Activated CD8-positive, alpha-beta memory T cell treated with anti-CD3 and anti-CD28 coated beads, Interleukin-2, amount 50 U/mL, for 4 hours (primary cell): ENCODE measurements at regions not wholly inside any gene's neighbourhood (a gene's known extent, or its start where the extent isn't known, plus 50 kb on each side); places are given as distances from the start of the nearest gene placed in this dataset.

Source experiments
- DNase-seq: peaks from one replicate; pipeline ENCODE4 v3.0.0-alpha.2; 2020

GRCh38 chr13:30845297-30846214 lies 60.5 kb upstream of the MEDAG start:
- no peak for DNase-seq

DNA sequence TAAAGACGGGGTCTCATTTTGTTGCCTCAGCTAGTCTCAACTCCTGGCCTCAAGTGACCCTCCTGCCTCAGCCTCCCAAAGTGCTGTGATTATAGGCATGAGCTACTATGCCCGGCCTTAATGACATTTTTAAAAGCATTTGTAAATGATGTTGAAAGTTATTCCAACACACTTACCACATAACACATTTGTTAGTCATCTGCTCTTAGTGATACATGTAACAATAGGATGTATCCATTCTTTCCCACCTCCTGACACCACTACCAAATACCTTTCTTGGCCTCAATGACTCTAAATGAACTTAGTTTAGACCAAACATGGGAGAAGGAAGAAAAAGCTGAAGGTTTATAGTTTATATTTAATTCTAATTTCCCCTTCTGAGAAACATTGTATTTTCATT lies 59.8 kb upstream of the MEDAG start:
- DNase-seq = no peak

- DNase-seq = no peak
Observed at GRCh38 chr13:30846866-30847265, 59.2 kb upstream of the MEDAG start.

DNA sequence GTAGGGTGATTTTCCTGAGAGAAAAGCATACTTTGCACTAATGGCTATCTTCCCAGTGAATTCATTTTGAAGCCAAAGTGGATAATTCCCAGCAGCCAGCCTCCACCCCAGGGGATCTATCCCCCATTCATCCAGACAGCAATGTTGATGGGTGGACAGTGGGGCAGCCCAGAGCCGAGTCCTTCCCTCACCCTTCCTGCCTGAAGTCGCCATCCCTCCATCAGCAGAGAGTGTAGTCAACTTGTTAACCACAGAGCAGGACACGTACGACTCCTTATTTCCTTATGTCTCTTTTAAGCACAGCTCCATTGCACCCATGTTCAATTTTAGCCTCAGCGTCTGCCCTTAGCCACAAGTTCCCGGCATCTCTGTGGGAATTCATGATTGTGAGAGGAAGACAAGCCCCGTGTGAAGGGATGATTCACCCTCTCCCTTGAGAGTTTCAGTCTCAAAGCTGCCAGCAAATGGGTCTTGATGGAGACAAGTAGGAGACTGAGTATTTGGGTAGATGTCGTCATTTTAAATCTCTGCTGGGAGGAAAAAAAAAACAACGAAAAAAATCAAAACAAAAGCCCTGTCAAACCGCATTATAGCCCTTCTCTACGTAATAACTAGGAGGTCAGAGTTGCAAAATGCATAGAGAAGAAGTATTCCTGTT lies 58.3 kb upstream of the MEDAG start:
- DNase-seq = no peak

DNA sequence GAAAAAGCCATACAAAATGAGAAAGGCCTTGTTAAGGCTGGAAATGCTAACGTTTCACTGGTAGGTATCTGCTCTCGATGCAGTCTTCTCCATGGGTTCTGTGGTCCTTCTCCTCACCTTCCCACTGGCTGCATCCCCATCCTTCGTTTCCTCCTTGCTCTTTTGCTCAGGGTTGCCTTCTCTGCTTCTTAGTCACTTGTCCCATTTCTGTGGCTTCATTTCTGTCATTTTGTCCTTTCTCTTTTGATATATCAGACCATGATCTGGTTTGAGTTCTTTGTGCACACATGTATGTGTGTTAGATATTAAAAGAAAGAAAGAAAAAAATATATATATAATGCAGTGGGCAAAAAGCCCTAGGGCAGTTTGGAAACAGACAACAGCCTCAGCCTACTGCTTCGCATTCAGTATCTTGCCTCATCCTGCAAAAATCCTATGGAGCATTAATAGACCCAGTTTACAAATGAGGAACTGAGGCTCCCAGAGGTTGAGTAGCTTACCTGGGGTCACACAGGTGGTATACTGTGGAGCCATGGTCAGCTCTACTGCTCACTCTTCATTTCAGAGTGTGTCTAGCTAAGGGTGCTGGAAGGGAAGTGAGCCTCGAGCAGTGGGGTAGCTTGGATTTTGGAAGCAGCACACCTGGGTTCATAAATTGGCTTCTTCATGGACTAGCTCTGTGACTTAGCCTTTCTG lies 57.6 kb upstream of the MEDAG start:
- no peak for DNase-seq

DNA sequence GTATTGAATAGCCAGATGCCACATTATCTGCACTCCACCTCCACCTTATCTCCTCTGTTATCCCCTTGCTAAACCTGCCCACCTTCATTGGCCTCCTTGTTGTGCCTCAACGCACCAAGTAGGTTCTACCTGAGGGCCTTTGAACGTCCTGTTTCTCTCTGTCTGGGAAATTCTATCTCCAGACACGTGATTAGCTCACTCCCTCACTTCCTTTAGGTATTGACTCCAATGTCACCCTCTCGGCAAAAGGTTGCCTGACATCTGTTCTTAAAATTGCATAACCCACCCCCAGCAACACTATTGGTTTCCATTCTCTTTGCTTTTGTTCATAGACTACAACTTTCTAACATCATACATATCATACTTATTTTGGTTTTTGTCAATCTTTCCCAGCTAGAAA lies 56.5 kb upstream of the MEDAG start:
- DNase-seq = no peak

GRCh38 chr13:30850204-30850866 lies 55.7 kb upstream of the MEDAG start:
- no peak for DNase-seq

DNA sequence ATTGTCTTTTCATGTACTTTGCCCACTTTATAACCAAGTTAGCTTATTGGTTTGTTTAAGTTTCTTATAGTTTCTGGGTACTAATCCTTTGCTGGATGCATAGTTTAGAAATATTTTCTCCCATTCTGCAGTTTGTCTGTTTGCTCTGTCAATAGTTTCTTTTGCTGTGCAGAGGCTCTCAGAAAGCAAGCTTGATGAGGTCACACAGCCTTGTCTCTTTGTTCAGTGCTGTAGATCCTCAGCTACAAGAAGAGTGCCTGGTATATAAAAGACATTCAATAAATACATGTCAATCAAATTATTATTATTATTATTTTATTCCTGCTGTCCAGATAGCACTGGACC lies 55.2 kb upstream of the MEDAG start:
- no peak for DNase-seq

DNA sequence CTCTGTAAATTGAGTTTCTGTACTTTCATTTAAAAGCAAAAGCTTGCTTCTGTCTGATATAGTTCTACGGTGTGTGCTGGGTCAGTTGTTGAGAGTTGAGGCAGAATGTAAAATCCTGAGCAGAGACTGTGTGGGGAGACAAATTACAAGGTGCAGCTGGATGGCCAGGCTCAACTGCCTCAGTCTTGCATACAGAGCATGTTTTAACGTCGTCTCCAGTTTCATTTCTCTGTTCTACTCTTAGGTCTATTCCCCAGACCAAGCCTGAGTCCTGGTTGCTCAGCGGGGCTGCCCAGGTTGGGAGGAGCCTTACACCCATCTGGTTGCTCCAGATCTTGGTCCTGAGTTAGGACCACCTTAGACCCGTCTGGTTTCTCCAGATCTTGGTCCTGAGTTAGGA lies 54.4 kb upstream of the MEDAG start:
- no peak for DNase-seq

DNA sequence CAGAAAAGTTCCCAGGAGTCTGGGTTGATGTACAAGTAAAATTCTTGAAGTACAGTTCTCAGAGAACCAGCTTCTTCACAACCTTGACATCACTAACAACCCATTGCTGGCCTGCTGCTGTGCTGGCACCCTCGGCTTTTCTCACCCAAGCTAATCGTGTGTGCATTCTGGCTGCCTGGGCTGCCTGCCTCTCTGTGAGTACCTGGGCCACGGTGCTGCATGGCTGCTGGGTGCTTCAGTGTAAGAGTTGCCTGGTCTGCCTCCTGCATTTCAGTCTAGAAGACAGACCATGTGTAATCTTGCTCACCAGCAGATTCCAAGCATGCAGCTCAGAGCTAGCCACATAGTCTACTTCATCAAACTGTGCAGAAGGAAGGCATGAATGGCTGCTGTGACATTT lies 50.5 kb upstream of the MEDAG start:
- no peak for DNase-seq

DNA sequence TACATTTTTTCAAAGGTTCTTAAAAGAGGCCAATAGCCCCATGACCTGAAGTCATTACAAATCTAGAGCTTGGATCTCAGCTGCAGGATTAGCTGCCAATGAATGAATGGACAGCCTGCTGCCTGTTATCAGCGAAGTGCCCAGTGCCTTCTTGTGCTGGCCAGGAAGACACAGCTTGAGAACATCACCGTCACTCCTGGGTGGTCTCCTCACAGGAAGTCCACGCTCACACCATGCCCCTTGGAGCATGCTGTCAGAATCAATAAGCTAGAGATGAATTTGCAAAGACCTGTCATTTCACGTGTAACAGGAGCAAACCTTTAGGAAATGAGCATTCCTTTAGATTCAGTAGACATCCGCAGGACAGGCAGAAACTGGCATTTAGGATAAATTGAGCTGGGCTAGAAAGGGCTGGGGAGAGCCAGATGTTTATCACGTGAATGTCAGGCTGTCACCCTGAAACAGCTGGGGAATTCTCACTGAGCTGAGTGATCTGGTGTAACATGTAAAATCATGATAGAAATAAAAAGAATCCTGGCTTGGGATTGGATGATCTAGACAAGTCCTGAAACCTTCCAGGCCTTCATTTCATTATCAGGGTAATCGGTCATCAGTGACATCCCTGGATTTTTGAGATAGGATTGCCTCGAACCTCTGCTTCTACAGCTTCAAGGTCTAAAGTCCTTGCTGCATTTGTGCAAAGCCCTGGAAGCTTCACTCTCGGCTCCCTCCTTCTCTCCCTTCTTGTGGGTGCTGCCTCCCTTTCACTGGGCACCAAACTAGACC lies 49.9 kb upstream of the MEDAG start:
- no peak for DNase-seq
